ENCODE measurements at regions not wholly inside any gene's neighbourhood (a gene's known extent, or its start where the extent isn't known, plus 50 kb on each side); places are given as distances from the start of the nearest gene placed in this dataset.
"Not testable (repeated sequence)": the region's sequence is repeated elsewhere in the genome, so short reads cannot be mapped to it uniquely, and the experiment has no call there.

DNA sequence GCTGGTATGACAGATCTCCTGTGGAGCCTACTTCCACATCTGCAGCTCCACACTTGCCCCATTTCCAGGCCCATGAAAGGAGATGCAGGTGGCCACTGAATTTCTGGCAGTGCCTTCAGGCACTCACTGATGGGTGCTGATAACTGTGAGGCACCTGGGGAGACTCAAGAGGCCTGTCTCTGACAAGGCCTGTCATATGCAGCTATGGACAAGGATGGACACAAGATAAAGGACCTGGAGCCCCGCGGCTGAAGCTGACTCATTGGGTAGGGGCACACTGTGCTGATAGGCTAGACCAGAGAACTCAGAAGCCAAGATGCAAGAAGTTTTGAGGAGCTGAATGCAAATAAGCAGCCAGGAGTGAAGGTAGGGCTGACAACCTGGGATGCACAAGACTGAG, 81.0 kb upstream of the LRFN2 start:
- H3K36me3 ChIP-seq (ENCODE audit: control insufficient read depth in 1 of 2, insufficient read depth in 2 of 2, low read length in 2 of 2), result no peaks in the 10 kb centered on the region
- no peak overlapping the region for H3K9ac ChIP-seq (ENCODE audit: low read depth in 1 of 2, low read length in 2 of 2)
- no peaks in the 10 kb centered on the region for H3K27me3 ChIP-seq (ENCODE audit: control insufficient read depth in 1 of 2, insufficient read depth in 2 of 2, low read length in 2 of 2)
- no peak overlapping the region for H3K27ac ChIP-seq (ENCODE audit: low read depth, low read length)
- no peak overlapping the region for H3K4me3 ChIP-seq (ENCODE audit: low read depth in 1 of 2, low read length in 2 of 2)
- H3K9me3 ChIP-seq (ENCODE audit: control insufficient read depth in 1 of 2, low read length in 2 of 2), result peaks cover 19 to 20% of the 10 kb centered on the region in 2 donors
- H3K4me1 ChIP-seq (ENCODE audit: control insufficient read depth in 1 of 2, insufficient read depth in 2 of 2, low read length in 2 of 2), result no peaks in the 10 kb centered on the region

DNA sequence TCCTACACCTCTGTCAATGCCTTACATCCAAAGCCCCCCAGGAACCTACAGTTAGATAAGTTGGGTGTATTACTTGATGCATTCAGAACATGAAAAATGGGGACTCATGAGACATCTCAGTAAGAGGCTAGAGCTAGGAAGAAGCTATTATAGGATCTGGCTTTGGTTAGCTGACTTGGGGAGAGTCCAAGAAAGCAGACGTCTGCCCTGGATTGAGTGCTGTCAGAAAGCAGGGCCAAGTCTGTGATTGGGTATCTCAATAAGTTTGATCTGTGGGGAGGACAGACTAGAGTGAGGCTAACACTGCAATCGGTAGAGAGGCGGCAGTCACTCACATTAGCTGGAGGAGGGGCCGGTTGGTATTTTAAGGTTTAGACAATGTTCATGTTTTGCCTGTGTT, 79.4 kb upstream of the LRFN2 start:
- Histone ChIP-seq H3K9me3 (ENCODE audit: control insufficient read depth in 1 of 2, low read length in 2 of 2) (peaks cover 19 to 20% of the 10 kb centered on the region in 2 donors), H3K4me1 (ENCODE audit: control insufficient read depth in 1 of 2, insufficient read depth in 2 of 2, low read length in 2 of 2) (no peaks in the 10 kb centered on the region), H3K4me3 (ENCODE audit: low read depth in 1 of 2, low read length in 2 of 2) (no peak overlapping the region), H3K9ac (ENCODE audit: low read depth in 1 of 2, low read length in 2 of 2) (no peak overlapping the region), H3K27ac (ENCODE audit: low read depth, low read length) (no peak overlapping the region), H3K27me3 (ENCODE audit: control insufficient read depth in 1 of 2, insufficient read depth in 2 of 2, low read length in 2 of 2) (no peaks in the 10 kb centered on the region), H3K36me3 (ENCODE audit: control insufficient read depth in 1 of 2, insufficient read depth in 2 of 2, low read length in 2 of 2) (no peaks in the 10 kb centered on the region)

DNA sequence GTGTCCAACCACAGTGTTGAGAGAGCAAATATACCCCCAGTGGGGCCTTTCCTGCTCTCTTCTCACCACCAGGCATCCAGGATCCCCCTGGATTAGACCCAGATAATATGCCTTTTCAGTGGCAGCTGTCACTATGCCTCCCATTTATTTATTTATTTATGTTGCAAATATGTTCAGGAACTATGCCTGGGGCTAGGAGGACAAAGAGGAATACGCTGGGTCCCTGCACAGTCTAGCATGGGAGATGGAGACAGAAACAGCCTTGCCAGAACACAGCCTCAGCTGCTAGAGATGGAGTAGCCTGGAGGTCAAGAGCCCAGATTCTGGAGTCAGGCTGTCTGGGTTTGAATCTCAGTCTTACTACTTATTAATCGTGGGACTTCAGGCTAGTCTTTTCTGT, 74.6 kb upstream of the LRFN2 start:
- Histone ChIP-seq H3K9me3 (ENCODE audit: control insufficient read depth in 1 of 2, low read length in 2 of 2) (peaks cover 19 to 20% of the 10 kb centered on the region in 2 donors), H3K4me1 (ENCODE audit: control insufficient read depth in 1 of 2, insufficient read depth in 2 of 2, low read length in 2 of 2) (no peaks in the 10 kb centered on the region), H3K27ac (ENCODE audit: low read depth, low read length) (no peak overlapping the region), H3K36me3 (ENCODE audit: control insufficient read depth in 1 of 2, insufficient read depth in 2 of 2, low read length in 2 of 2) (no peaks in the 10 kb centered on the region), H3K4me3 (ENCODE audit: low read depth in 1 of 2, low read length in 2 of 2) (no peak overlapping the region), H3K9ac (ENCODE audit: low read depth in 1 of 2, low read length in 2 of 2) (no peak overlapping the region), H3K27me3 (ENCODE audit: control insufficient read depth in 1 of 2, insufficient read depth in 2 of 2, low read length in 2 of 2) (no peaks in the 10 kb centered on the region)

DNA sequence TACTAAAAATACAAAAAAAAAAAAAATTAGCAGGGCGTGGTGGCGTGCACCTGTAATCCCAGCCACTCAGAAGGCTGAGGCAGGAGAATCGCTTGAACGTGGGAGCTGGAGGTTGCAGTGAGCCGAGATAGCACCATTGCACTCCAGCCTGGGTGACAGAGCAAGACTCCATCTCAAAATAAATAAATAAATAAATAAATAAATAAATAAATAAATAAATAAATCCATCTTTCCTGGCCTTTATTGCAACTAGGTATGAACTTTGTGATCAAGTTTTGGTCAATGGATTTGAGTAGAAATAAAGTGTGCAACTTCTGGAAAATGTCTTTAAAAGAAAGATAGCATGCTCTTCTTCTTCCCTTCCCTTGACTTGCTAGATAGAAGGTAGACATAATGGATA, 69.6 kb upstream of the LRFN2 start:
- not testable (repeated sequence) for H3K27me3 ChIP-seq (ENCODE audit: control insufficient read depth in 1 of 2, insufficient read depth in 2 of 2, low read length in 2 of 2)

DNA sequence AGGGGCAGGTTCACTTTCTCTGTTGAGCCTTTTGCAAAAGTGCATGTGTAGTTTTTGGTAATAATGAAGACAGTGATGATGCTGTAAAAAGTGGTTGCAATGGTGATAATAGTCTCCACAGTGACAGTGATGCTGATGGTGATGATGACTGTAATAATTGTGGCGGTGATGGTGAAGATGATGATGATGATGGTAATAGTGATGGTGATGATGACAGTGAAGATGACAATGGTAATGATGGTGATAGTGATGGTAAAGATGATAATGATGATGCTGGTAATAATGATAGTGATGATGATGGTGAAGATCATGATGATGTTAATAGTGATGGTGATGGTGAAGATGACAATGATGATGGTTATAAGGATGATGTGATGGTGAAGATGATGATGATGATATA, 67.7 kb upstream of the LRFN2 start:
- H3K27ac ChIP-seq (ENCODE audit: low read depth, low read length), result no peak overlapping the region
- no peaks in the 10 kb centered on the region for H3K36me3 ChIP-seq (ENCODE audit: control insufficient read depth in 1 of 2, insufficient read depth in 2 of 2, low read length in 2 of 2)
- no peaks in the 10 kb centered on the region for H3K9me3 ChIP-seq (ENCODE audit: control insufficient read depth in 1 of 2, low read length in 2 of 2)
- no peak overlapping the region for H3K9ac ChIP-seq (ENCODE audit: low read depth in 1 of 2, low read length in 2 of 2)
- H3K4me1 ChIP-seq (ENCODE audit: control insufficient read depth in 1 of 2, insufficient read depth in 2 of 2, low read length in 2 of 2), result no peaks in the 10 kb centered on the region
- no peaks in the 10 kb centered on the region for H3K27me3 ChIP-seq (ENCODE audit: control insufficient read depth in 1 of 2, insufficient read depth in 2 of 2, low read length in 2 of 2)
- H3K4me3 ChIP-seq (ENCODE audit: low read depth in 1 of 2, low read length in 2 of 2), result no peak overlapping the region

More for the DNA sequence above, 69.6 kb upstream of the LRFN2 start:
- not testable (repeated sequence) for H3K27ac ChIP-seq (ENCODE audit: low read depth, low read length); H3K36me3 ChIP-seq (ENCODE audit: control insufficient read depth in 1 of 2, insufficient read depth in 2 of 2, low read length in 2 of 2); H3K9me3 ChIP-seq (ENCODE audit: control insufficient read depth in 1 of 2, low read length in 2 of 2); H3K4me3 ChIP-seq (ENCODE audit: low read depth in 1 of 2, low read length in 2 of 2); H3K9ac ChIP-seq (ENCODE audit: low read depth in 1 of 2, low read length in 2 of 2); H3K4me1 ChIP-seq (ENCODE audit: control insufficient read depth in 1 of 2, insufficient read depth in 2 of 2, low read length in 2 of 2)

DNA sequence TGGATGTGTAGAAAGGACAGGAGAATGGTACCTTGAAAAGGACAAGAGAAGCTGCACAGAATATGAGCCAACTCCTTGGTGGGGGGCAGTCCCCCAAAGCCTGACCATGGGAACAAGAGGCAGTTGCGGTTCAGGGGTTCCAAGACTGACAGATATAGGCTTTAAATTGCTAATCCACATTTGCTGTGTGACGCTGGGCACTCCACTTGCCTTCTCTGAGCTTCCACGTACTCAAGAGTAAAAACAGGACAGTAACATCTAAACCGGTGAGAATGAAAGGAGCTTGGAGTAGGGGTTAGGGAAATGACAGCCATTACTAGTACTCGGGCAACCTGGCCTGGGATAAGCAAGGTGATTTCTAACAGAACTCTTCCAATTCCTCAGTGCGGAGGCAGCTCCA, 57.9 kb upstream of the LRFN2 start:
- Histone ChIP-seq H3K27me3 (ENCODE audit: control insufficient read depth in 1 of 2, insufficient read depth in 2 of 2, low read length in 2 of 2) (no peaks in the 10 kb centered on the region), H3K9me3 (ENCODE audit: control insufficient read depth in 1 of 2, low read length in 2 of 2) (no peaks in the 10 kb centered on the region), H3K4me1 (ENCODE audit: control insufficient read depth in 1 of 2, insufficient read depth in 2 of 2, low read length in 2 of 2) (no peaks in the 10 kb centered on the region), H3K9ac (ENCODE audit: low read depth in 1 of 2, low read length in 2 of 2) (no peak overlapping the region), H3K4me3 (ENCODE audit: low read depth in 1 of 2, low read length in 2 of 2) (no peak overlapping the region), H3K36me3 (ENCODE audit: control insufficient read depth in 1 of 2, insufficient read depth in 2 of 2, low read length in 2 of 2) (no peaks in the 10 kb centered on the region), H3K27ac (ENCODE audit: low read depth, low read length) (no peak overlapping the region)

DNA sequence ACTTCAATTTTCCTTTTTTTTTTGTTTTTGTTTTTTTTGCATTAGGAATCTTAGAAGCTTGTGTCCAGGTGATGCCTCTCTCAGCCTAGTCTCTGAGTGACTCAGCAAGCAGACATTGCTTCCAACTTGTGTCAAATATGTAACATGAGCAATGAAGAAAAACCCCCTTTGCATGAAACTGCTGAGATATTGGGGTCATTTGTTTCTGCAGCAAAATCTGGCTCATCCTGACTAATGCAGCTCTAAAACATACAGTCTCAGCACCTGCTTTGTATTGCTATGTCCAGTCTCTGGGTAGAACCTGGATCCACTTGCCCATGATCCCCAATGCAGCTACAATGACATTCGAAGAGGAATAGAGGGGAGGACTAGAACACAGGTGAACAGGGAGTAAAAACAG, 55.7 kb upstream of the LRFN2 start:
- H3K9ac ChIP-seq (ENCODE audit: low read depth in 1 of 2, low read length in 2 of 2), result no peak overlapping the region
- H3K9me3 ChIP-seq (ENCODE audit: control insufficient read depth in 1 of 2, low read length in 2 of 2), result no peaks in the 10 kb centered on the region
- no peaks in the 10 kb centered on the region for H3K4me1 ChIP-seq (ENCODE audit: control insufficient read depth in 1 of 2, insufficient read depth in 2 of 2, low read length in 2 of 2)
- no peaks in the 10 kb centered on the region for H3K36me3 ChIP-seq (ENCODE audit: control insufficient read depth in 1 of 2, insufficient read depth in 2 of 2, low read length in 2 of 2)
- no peaks in the 10 kb centered on the region for H3K27me3 ChIP-seq (ENCODE audit: control insufficient read depth in 1 of 2, insufficient read depth in 2 of 2, low read length in 2 of 2)
- H3K27ac ChIP-seq (ENCODE audit: low read depth, low read length), result no peak overlapping the region
- no peak overlapping the region for H3K4me3 ChIP-seq (ENCODE audit: low read depth in 1 of 2, low read length in 2 of 2)

DNA sequence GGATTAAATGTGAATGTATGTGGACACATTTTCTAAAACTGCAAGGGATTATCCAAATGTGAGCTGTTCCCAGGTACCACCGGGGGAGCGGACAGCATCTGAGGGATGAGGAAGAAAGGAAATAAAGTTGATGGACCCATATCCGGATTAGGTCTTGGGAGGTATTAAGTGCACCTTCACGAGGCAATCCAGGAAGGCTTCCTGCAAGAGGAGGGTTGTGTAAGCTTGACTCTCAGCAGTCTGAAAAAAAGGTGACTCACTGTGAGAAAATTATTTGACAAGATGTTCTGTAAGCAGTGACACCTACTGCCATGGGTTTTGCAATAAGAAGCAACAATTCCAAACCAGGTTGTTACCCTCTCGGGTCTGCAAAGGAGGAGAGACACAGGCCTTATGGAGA, 55.0 kb upstream of the LRFN2 start:
- no peak overlapping the region for H3K4me3 ChIP-seq (ENCODE audit: low read depth in 1 of 2, low read length in 2 of 2)
- H3K27ac ChIP-seq (ENCODE audit: low read depth, low read length), result no peak overlapping the region

DNA sequence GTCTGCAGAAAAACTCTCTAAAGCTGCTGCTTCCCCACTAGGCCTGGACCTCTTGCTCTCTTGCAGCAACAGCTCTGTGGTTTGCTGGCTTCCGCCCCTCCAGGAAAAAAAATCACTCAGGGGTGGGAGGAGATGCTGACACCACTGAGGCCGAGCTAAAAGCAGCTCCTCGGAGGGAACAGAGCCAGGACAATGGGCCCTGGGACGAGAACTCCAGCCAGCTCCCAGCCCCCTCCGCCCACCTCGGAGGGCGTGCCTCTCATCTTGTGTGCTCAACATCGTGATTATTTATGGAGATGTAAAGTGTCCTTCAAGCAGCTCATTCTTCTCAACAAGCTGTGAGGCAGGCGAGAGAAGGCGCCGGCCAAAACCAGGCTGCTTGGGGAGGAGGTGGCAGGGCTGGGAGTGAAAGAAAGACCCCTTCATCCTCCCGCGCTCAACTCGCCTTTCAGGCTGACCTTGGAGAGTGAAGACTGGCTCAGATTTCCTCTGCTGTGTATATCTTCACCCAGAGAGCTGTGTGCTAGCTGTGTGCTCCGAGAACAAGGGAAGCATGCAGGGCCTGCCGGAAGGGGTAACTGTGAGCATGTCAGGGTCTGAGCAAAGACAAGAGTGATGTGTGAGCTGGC, 53.5 kb upstream of the LRFN2 start:
- H3K9me3 ChIP-seq (ENCODE audit: control insufficient read depth in 1 of 2, low read length in 2 of 2), result no peaks in the 10 kb centered on the region
- no peaks in the 10 kb centered on the region for H3K36me3 ChIP-seq (ENCODE audit: control insufficient read depth in 1 of 2, insufficient read depth in 2 of 2, low read length in 2 of 2)
- H3K27me3 ChIP-seq (ENCODE audit: control insufficient read depth in 1 of 2, insufficient read depth in 2 of 2, low read length in 2 of 2), result no peaks in the 10 kb centered on the region
- no peak overlapping the region for H3K27ac ChIP-seq (ENCODE audit: low read depth, low read length)
- H3K4me1 ChIP-seq (ENCODE audit: control insufficient read depth in 1 of 2, insufficient read depth in 2 of 2, low read length in 2 of 2), result no peaks in the 10 kb centered on the region
- H3K4me3 ChIP-seq (ENCODE audit: low read depth in 1 of 2, low read length in 2 of 2), result no peak overlapping the region
- H3K9ac ChIP-seq (ENCODE audit: low read depth in 1 of 2, low read length in 2 of 2), result no peak overlapping the region

More for the DNA sequence above, 55.0 kb upstream of the LRFN2 start:
- no peaks in the 10 kb centered on the region for H3K36me3 ChIP-seq (ENCODE audit: control insufficient read depth in 1 of 2, insufficient read depth in 2 of 2, low read length in 2 of 2)
- H3K9me3 ChIP-seq (ENCODE audit: control insufficient read depth in 1 of 2, low read length in 2 of 2), result no peaks in the 10 kb centered on the region
- H3K9ac ChIP-seq (ENCODE audit: low read depth in 1 of 2, low read length in 2 of 2), result no peak overlapping the region
- H3K27me3 ChIP-seq (ENCODE audit: control insufficient read depth in 1 of 2, insufficient read depth in 2 of 2, low read length in 2 of 2), result no peaks in the 10 kb centered on the region
- H3K4me1 ChIP-seq (ENCODE audit: control insufficient read depth in 1 of 2, insufficient read depth in 2 of 2, low read length in 2 of 2), result no peaks in the 10 kb centered on the region

Data from duodenal mucosa (tissue), 2 donors.